HG03139 (cell line): ENCODE measurements at regions not wholly inside any gene's neighbourhood (a gene's known extent, or its start where the extent isn't known, plus 50 kb on each side); places are given as distances from the start of the nearest gene placed in this dataset.

Source experiments
- ATAC-seq: cut with Tn5 transposase; IDR thresholded peaks from one replicate; pipeline ENCODE4 v1.9.1; 2021; ENCODE audit not compliant: unreplicated experiment

DNA sequence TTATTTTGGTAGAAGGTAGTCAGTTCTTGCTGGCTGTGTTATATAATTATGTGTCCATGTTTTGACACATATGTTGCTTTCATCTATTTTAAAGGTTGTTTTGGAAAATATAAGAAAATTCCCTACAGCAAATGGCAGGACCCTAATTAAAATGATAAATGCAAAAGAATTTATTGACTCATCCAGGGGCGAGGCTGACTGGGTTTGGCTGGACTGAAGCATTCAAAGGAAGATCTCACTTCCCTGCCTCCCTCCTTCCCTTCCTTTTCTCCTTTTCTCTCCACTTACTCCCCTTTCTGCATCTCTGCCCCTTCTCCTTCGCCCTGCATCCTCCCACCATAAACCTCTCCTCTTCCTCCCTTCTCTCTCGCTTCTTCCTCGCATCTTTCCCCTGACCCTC, 129.6 kb downstream of the SNAPC1 start:
- ATAC-seq = no peak

DNA sequence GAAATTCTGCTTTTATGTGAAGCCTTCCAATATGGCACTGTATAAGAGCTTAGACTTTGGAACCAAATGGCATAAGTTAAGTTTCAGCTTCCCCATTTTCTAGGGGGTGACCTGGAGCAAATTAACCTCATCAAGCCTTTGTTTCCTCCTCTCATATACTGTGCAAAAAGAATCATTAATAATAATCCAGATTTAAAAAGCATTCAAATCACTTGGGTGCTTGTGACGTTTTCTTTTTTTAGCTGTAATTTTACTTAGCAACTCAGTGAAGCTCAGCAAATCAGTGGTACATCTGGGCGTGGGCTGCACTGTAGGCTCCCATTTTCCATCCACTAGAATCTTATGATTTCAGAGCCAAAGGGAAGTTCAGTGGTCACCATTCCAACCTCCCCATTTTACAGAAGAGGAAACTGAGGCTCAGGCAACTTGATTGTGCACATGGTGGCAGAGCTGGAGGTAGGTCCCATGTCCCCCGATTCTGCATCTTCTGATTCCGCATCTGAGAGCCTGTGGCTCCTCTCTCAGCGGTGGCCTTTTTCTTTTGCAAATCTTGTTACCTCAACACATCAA, 131.2 kb downstream of the SNAPC1 start:
- no peak for ATAC-seq

DNA sequence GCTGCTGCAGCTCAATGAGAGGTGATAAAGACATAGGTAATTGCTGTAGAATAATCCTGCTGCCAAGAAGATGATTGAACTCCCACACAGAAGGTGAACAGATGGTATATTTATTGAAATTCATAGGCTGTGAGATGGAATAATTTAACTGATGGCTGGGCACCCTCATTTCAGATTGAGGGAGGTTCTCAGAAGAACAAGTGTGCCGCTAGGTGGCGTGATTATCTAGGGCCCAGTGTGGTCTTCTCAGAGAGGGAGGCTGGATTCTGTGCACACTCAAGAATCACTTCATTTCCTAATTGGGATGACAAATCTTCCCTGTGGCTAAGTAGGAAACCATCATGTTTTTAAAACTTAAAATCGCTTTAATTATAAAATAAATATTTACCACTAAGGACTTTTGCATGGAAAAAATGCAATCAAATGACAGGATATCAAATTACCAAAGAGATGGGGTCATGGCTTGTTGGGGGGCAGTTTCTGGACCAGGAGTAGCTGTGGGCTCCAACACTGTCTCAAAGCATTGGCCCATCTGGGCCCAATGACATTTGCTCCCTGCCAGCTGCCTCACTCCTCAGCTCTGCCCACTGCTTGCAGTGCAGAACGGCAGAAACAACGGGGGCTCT, 132.3 kb downstream of the SNAPC1 start:
- ATAC-seq = no peak

DNA sequence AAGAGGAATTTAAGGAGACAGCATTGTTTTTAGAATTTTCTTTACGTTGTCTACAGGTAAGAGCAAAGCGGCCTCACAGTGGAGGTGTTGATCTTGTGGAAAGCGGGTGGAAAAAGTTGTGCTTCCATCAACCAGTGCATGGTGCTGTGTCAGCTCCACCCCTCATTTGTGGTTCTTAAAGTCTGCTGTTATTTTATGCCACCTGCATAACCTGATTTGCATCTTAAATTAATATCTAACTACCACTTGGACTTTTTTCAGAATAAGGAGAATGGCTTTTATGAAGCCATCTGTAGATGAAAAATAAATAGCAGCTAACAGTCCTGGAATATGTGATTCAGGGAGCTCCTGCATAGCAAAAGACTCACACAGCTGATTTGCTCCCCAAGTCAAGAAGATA, 135.1 kb downstream of the SNAPC1 start:
- no peak for ATAC-seq

DNA sequence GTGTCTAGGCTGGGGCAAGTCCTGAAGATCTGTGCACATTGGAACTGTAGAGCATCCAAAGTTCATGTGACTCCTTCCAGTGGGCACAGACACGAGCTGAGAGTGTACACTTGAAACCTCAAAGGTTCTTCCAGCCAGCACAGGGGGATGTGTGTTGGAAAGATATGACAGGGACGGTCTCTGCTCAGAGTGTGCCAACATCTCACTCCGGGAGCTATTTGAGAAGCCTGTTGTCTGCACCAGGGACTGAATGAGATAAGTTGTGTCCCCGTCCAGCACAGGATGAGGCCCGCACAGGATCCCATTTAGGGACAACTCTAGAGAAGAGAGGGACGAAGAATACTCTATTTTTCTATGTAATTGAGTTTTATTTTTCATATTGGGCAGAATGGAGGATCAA, 136.3 kb downstream of the SNAPC1 start:
- no peak for ATAC-seq

DNA sequence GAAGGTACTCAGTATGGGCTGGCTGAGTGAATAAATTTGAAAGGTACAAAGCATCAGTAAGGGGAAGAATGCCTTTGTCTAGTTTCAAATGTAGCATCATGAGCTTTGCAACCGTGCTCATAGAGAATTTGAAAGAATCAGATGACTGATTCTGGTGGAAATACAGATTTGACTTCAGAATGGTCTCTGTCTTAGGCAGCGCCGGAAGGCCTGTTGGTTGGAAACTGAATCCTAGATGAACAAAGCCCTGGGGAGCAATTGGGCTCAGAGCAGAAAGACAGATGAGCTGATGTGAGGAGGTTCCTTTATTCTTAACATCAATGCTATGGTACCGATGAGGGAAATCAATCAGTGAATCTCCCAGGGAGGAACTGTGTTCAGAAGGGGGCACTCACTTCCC, 137.3 kb downstream of the SNAPC1 start:
- no peak for ATAC-seq

DNA sequence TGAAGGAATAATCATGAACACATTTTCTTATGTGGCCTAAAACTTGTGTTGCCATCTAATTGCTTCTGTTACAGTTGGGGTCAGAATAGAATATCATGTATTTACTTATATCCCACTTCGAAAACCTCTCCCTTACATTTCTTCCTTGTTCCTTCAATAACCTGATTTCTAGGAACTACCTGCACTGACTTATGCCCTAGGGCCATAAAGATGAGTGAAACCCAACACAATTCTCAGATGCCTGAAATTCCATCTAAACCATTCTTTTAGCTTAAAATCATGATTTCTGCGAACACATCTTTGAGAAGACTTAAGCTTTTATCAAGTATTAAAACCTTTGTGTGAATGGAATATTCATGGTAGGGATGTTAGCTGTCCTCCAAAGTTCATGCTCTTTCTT, 142.7 kb downstream of the SNAPC1 start:
- no peak for ATAC-seq

DNA sequence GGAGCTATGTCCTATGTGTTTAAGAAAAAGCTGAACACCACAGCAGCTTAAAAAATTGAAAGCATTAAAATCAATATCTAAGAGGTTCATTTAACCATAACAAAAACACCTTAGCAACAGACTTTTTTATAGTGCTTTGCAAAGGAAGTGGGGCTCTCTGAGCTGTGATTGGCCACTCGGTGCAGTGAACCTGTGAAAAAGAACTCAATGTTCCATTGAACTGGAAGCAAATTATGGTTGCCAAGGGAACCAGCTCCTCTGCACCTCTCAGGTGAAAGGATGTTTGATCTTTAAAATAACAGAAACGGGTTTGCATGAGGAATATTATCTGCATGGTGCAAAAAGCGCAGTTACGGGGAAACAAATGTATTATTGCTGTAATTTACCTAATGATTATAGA, 149.4 kb downstream of the SNAPC1 start:
- ATAC-seq = no peak

DNA sequence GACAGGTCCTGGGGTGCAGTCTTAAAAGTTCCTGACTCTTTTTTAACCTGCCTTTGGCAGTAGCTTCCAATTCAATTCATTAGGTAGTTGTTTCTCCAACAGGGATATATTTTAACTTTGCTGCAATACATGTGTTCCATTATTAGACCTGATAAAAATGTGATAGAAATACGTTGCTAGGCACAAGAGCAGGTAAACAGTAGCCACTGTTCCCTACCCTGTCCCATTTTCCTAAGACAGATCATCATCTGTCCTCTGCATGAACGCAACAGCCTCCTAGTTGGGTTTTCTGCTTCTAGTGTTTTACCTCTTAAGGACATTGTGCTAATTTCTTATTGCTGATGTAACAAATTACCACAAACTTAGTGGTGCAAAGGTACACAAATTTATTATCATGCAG, 156.8 kb downstream of the SNAPC1 start:
- ATAC-seq = no peak

DNA sequence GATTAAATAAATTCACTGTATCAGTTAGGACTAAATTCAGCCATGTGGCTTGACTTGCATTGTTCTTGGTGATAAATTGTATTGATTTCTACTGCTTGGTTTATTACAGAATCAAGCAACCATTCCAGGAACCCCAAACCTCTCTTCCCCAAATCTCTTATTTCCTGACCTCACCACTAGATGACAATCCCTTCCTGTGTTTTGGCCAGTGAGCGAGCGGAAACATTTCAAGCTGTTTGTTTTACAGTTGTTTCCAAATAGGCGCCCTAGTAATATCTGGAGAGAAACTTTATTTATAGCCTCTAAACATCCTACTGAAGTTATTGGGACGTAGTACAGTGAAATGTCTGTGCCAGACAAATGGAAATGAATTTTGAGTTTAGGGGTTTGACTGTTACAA, 161.1 kb downstream of the SNAPC1 start:
- ATAC-seq = no peak

DNA sequence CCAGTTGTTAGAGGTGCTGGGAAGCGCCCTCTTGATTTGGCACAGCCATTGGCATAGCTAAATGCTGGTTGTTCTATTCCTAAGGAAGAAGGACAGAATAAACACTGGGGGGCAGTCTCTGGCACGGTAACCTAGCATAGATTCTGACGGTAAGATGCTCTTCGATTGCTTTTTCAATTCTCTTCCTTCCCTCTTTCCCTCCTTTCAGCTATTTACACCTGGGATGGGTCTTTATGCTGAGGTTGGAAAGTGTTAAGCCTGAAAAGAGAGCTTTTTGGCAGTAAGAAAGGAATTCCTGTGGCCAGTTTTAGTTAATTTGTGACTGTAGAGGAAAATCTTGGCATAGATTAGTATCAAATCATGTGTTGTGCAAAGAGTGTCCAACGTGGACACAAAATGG, 162.8 kb downstream of the SNAPC1 start:
- ATAC-seq = no peak

DNA sequence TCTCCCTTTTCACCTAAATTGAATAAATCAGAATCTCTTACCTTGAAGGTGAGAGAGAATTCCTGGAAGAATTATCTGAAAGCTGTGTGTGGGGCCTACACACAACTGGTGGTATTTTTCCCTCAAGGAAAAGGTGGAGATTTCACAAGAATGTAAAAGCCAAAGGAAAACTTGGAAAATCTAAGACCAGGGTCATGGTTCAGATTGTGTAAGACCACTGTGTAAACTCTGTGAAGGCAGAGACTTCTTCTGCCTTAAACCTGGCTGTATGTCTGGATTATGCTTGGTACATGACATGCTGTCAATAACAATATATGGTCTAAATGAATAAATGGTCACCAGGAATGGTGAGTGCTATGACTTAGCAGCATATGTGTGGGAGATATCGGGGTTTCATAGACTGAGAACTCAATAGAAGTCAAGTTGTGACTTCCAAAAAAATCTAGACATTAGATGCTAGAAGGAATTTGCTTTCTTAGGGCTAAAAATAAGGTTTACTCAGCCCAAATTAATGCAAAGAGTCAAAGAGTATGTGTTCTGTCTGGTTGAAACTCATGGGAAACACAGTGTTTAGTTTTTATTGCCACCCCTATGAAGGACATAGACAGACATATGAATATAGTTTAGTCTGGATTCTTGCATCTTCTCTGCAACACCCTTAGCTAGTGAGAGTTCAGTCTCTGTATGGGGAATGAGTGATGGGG, 163.7 kb downstream of the SNAPC1 start:
- ATAC-seq = no peak

DNA sequence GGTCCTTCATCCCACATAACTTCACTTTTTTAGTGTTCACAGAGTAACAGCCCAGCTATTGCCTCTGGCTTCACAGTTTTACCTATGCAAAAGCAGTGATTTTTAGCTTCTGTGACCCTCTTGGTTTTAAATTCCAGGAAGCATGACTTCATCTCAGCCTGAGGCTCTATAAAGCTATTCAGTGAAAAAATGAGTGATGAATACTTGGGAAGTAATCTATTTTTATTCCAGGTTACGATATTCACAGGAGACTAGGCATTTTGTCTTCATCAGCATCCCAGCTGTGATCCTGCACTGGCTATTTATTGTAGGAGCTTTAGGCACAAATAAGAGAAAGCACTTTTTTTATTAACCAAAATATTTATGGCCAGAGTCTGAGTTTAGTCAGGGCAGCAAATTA, 164.8 kb downstream of the SNAPC1 start:
- ATAC-seq = no peak

DNA sequence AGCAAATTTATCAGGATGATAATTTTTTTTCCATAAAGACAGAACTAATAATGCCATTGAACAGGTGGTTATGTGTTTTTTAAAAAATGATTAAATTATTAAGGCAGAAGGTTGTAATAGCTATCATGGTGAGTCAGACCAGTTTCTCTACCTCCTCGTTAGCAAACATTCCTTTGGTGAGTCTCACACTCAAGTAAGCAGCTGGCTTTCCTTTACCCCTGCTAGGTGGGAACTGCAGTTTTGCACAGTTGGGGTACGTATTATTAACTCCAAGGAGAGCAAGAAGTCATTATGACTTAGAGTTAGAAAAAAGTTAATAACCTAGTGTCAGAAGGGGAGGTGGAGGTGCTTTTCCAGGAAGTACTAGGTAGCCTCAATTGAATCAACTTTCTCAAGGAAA, 165.3 kb downstream of the SNAPC1 start:
- ATAC-seq = no peak

DNA sequence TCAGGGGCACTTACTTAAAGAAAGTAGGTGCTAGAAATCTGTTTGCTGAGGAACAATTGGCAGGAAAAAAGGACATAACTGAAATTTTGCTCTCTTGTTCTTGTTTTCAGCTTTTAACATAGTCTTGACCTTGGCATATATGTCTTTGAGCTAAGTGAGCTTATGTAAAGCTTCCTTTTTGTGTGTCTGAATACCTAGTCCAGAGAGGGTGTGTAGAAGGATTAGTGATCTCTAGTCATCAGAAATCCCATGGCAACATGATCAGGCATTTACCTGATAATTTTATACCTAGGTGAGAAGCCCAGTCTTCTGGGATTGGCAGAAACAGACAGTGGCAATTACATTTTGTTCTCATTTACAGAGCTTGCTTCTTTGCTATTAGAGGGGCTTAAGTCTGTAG, 166.1 kb downstream of the SNAPC1 start:
- no peak for ATAC-seq

DNA sequence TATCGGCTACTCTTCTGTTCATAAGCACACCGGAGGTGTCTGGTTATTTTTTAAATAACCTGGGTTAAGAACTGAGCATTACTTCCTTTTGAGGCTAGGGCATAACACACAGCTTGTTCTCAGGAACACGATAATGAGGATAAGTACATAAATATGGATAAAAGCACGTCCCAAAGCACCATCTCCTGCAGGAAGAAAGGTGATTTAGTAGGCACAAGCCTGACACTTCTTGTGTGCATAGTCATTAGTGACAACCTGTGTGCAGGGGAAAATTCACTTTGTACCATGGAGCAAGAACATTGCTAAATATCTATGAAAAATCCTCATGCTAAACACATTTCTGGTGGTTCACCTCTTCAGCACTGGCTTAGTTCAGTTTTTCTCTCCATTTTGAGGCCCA, 166.5 kb downstream of the SNAPC1 start:
- ATAC-seq = no peak

DNA sequence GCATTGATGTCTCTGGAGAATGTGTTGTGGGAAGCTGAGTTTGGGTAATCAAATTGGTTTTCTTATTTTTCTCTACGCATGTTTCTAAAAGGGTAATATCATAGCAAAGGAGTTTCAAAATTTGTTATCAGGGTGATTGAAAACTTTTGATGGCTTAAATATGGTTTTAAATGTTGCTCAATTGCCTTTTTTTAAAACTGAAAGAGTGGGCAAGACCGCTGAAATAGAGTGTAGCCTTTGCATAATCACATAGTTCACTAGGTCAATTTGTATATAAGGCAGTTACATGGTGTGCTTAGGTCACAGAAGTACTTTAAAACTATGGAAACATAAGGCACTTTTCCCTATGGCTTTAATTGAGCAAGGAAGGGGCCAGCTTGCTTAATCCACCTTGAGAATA, 167.4 kb downstream of the SNAPC1 start:
- ATAC-seq = no peak

DNA sequence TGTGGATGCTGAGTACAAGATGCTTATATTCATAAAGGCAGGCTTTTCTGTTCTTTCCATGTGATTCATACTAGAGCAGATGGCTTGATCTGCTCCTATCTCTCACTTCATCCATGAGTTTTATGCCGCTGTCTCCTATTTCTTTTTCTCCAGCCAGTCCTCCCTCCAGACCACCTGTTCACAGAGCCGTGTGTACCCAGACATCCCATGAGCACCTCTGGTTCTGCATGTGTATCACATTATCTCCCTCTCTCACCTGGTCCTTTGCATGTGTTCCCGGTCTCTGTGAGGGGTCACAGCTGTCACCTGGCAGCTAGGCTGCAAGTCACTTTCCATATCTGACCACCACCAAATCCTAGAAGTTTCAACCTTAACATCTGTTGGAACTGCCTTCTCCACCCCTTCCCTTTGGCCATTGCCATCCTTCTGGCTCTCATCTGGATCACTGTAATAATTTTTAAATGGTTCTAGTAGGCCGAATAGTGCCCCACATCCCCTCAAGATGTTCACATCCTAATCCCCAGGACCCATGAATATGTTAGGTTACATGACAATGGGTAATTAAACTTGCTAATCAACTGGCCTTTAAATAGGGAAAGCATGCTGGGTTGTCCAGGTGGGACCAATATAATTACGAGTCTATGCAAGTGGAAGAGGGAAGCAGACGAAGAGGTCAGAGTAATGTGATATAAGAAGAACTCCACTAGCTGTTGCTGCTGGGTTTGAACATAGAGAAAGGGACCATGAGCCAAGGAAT, 168.1 kb downstream of the SNAPC1 start:
- no peak for ATAC-seq

DNA sequence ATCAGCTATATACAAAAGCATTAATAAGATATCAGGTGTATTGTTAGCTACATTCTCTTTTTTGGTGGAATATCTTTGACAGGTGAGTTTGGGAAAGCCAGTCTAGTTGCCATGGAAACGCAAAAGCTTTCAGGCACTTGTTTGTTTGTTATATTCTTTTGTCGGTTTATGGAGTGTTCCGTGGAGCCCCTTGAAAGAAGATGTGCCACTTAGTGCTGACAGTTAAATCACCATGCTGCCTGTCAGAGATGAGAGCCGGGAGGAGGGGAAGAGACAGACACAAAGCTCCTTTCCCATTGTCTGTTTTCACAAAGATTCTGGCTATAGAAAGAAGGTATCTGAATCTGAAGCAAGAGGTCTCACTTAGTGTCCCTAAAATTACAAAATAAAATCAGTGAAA, 170.8 kb downstream of the SNAPC1 start:
- ATAC-seq = no peak

DNA sequence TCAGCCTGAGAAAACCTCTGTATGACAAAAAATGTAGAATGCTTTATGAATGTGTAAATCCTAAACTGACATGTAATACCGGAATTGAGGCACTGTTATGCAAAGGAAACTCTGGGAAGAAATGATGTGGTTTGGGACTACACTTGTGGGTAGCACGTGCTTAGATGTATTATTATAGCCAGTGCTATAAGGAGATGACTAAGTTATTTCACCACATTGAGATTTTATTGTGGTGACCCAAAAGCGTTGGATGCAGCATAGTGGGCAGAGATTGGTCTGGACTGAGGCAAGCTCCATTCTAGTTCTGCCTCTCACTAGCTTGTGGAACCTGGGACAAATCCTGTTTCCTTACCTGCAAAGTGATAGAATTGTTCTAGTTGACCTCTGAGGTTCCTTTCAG, 172.2 kb downstream of the SNAPC1 start:
- no peak for ATAC-seq

DNA sequence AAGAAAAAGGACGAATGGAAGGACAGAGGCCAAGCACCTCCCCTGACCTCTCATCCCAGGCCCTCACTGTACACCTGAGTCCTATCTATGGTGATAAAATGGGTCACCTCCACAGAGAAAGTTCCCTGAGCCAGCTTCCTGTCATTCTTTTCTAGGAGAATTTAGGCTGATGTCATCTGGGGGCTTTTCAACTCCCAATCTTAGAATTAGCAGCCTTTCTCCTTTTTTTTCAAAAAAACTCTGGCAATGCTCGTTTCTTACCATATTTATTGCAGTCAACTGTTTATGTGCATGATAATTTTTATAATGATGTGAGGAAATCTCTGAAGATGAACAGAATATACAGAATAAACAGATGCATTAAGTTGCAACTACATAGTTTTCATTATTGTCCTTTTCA, 177.6 kb downstream of the SNAPC1 start:
- no peak for ATAC-seq
